ENCODE measurements at regions not wholly inside any gene's neighbourhood (a gene's known extent, or its start where the extent isn't known, plus 50 kb on each side); places are given as distances from the start of the nearest gene placed in this dataset.

DNA sequence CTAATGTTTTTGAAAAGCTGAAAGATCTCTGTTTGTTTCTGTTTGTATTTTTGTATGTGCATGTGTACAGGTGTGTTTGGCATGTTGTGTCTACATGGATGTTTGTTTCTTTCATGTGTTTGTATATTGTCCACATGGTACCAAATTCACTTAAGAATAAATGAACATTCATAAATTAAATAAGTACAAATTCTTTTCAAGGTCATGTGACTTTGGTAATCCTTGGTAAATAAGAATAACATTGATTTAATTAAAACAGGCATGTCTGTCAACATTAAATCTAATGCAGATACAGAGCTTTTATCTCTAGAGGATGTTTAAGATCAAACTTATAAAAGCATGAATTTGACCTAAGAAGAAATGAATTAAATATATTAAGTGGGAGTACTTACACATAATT, 219.8 kb upstream of the EPHA7 start:
- TF ChIP-seq, protein P1, sequence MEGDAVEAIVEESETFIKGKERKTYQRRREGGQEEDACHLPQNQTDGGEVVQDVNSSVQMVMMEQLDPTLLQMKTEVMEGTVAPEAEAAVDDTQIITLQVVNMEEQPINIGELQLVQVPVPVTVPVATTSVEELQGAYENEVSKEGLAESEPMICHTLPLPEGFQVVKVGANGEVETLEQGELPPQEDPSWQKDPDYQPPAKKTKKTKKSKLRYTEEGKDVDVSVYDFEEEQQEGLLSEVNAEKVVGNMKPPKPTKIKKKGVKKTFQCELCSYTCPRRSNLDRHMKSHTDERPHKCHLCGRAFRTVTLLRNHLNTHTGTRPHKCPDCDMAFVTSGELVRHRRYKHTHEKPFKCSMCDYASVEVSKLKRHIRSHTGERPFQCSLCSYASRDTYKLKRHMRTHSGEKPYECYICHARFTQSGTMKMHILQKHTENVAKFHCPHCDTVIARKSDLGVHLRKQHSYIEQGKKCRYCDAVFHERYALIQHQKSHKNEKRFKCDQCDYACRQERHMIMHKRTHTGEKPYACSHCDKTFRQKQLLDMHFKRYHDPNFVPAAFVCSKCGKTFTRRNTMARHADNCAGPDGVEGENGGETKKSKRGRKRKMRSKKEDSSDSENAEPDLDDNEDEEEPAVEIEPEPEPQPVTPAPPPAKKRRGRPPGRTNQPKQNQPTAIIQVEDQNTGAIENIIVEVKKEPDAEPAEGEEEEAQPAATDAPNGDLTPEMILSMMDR (IDR thresholded peaks at IDR 0.05; ENCODE audit: extremely low read depth in 1 of 2, insufficient read depth in 1 of 2, low read depth in 1 of 2, low read length in 2 of 2) = no peak
- TF ChIP-seq POLR2A (IDR thresholded peaks at IDR 0.05; ENCODE audit: low read depth, low read length) = no peak
- no peak for TF ChIP-seq GATA2 (IDR thresholded peaks at IDR 0.05; ENCODE audit: insufficient read depth, insufficient read length, low read depth, low read length)
